GM18507 (cell line): ENCODE measurements at regions not wholly inside any gene's neighbourhood (a gene's known extent, or its start where the extent isn't known, plus 50 kb on each side); places are given as distances from the start of the nearest gene placed in this dataset.

ENCODE experiments used
- DNase-seq: peaks from one replicate; pipeline ENCODE4 v3.0.0; 2011; ENCODE audit warnings: low read depth; ENCODE audit not compliant: insufficient read length; ENCODE audit errors: extremely low spot score
- FAIRE-seq: peaks from 2 replicates; lab custom pipeline; 2011; peaks lifted over from hg19 to GRCh38; lab: Jason Lieb, UNC

- DNase-seq (no peak), FAIRE-seq (no peak)
These were observed 253.9 kb upstream of the NXPH2 start for GRCh38 chr2:139034064-139034463.

- FAIRE-seq (no peak), DNase-seq (no peak)
These were observed 253.1 kb upstream of the NXPH2 start for GRCh38 chr2:139033300-139033699.

- FAIRE-seq: no peak
These were observed 251.5 kb upstream of the NXPH2 start for GRCh38 chr2:139031722-139032121.

GRCh38 chr2:139020287-139020686, 240.1 kb upstream of the NXPH2 start:
- no peak for DNase-seq

More at GRCh38 chr2:139031722-139032121, 251.5 kb upstream of the NXPH2 start:
- DNase-seq: no peak

GRCh38 chr2:139018252-139018651, 238.1 kb upstream of the NXPH2 start:
- FAIRE-seq: no peak

More at GRCh38 chr2:139020287-139020686, 240.1 kb upstream of the NXPH2 start:
- FAIRE-seq: no peak

GRCh38 chr2:139007130-139007529, 226.9 kb upstream of the NXPH2 start:
- FAIRE-seq (no peak), DNase-seq (no peak)

More at GRCh38 chr2:139018252-139018651, 238.1 kb upstream of the NXPH2 start:
- no peak for DNase-seq

- FAIRE-seq (no peak), DNase-seq (no peak)
These were observed 220.1 kb upstream of the NXPH2 start for GRCh38 chr2:139000131-139000785.

GRCh38 chr2:138997856-138998517, 217.8 kb upstream of the NXPH2 start:
- no peak for FAIRE-seq
- DNase-seq: no peak

- DNase-seq: no peak
- FAIRE-seq: no peak
These were observed 217.2 kb upstream of the NXPH2 start for GRCh38 chr2:138997346-138997745.

- DNase-seq (no peak), FAIRE-seq (no peak)
These were observed 214.3 kb upstream of the NXPH2 start for GRCh38 chr2:138994502-138994901.

GRCh38 chr2:138985881-138986280, 205.7 kb upstream of the NXPH2 start:
- no peak for DNase-seq
- FAIRE-seq: no peak

GRCh38 chr2:138979131-138979785, 199.1 kb upstream of the NXPH2 start:
- FAIRE-seq (no peak), DNase-seq (no peak)

GRCh38 chr2:138974651-138975050, 194.5 kb upstream of the NXPH2 start:
- FAIRE-seq: no peak
- DNase-seq: no peak

GRCh38 chr2:138964418-138964817, 184.2 kb upstream of the NXPH2 start:
- FAIRE-seq: no peak
- DNase-seq: no peak

- FAIRE-seq (no peak), DNase-seq (no peak)
These were observed 182.5 kb upstream of the NXPH2 start for GRCh38 chr2:138962686-138963085.

- DNase-seq: no peak
These were observed 180.0 kb upstream of the NXPH2 start for GRCh38 chr2:138960191-138960590.

GRCh38 chr2:138959031-138959430, 178.8 kb upstream of the NXPH2 start:
- FAIRE-seq: no peak
- no peak for DNase-seq

More at GRCh38 chr2:138960191-138960590, 180.0 kb upstream of the NXPH2 start:
- no peak for FAIRE-seq

GRCh38 chr2:138956116-138956515, 175.9 kb upstream of the NXPH2 start:
- no peak for FAIRE-seq
- no peak for DNase-seq

GRCh38 chr2:138950486-138950885, 170.3 kb upstream of the NXPH2 start:
- no peak for DNase-seq
- no peak for FAIRE-seq

GRCh38 chr2:138949517-138949916, 169.3 kb upstream of the NXPH2 start:
- FAIRE-seq: no peak
- DNase-seq: no peak
